ENCODE measurements at regions not wholly inside any gene's neighbourhood (a gene's known extent, or its start where the extent isn't known, plus 50 kb on each side); places are given as distances from the start of the nearest gene placed in this dataset.

DNA sequence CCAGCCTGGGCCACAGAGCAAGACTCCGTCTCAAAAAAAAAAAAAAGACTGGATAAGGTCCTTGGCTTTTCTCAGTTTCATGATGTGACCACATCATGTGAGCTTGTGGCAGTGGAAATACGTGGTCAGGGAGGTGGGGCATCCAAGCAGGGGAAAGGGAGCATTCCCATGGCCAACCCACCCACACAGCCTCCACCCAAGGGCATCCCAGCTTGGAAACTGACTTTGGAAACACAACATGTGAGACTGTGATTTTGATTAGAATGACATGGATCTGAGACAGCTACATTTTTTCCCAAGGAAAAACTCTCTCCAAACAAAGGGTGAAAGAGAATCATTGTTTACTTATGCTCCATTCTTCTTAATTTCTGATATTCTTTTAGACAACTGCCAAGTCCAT lies 405.0 kb upstream of the ZNF507 start:
- Histone ChIP-seq H3K23ac (ENCODE audit: insufficient read length) (no peak overlapping the region), H3K4me3 (ENCODE audit: extremely low read depth in 1 of 4, insufficient read depth in 2 of 4, low read depth in 3 of 4, low read length in 4 of 4) (no peak overlapping the region), H3K79me1 (ENCODE audit: low read depth, low read length) (no peaks in the 10 kb centered on the region), H3K36me3 (ENCODE audit: control insufficient read depth in 2 of 4, insufficient read depth in 4 of 4, low read length in 3 of 4) (no peaks in the 10 kb centered on the region), H4K91ac (replicated peaks; ENCODE audit: insufficient read length, low read length) (no peak overlapping the region), H2AK5ac (ENCODE audit: low read depth, low read length) (no peak overlapping the region), H3K9ac (replicated peaks in 1 of 4; ENCODE audit: extremely low read depth in 1 of 4, low read depth in 3 of 4, low read length in 3 of 4) (no peak overlapping the region), H2BK120ac (replicated peaks; ENCODE audit: low read depth, low read length) (no peak overlapping the region), H2BK15ac (ENCODE audit: low read length) (no peak overlapping the region), H4K20me1 (replicated peaks in 1 of 2; ENCODE audit: control insufficient read depth in 1 of 2, insufficient read depth in 2 of 2, low read length in 2 of 2) (no peaks in the 10 kb centered on the region), H3K4me2 (ENCODE audit: insufficient read depth in 1 of 2, low read depth in 2 of 2, low read length in 2 of 2) (no peak overlapping the region), H3K9me3 (ENCODE audit: insufficient read depth in 2 of 2, low read depth in 1 of 2, low read length in 1 of 2) (no peaks in the 10 kb centered on the region), H4K5ac (ENCODE audit: insufficient read length, low read depth, low read length) (no peak overlapping the region), H3K4ac (replicated peaks; ENCODE audit: insufficient read length, low read depth, low read length) (no peak overlapping the region), H3K18ac (ENCODE audit: extremely low read depth, low read length) (no peak overlapping the region), H3K79me2 (ENCODE audit: control insufficient read depth in 1 of 2, insufficient read depth in 2 of 2, low read length in 2 of 2) (no peaks in the 10 kb centered on the region), H3K56ac (replicated peaks; ENCODE audit: insufficient read length, low read depth, low read length) (no peak overlapping the region), H3K27me3 (replicated peaks in 1 of 4; ENCODE audit: control insufficient read depth in 3 of 4, extremely low read depth in 1 of 4, insufficient read depth in 3 of 4, low read length in 3 of 4) (no peaks in the 10 kb centered on the region), H2BK20ac (ENCODE audit: low read length) (no peak overlapping the region), H2AFZ (ENCODE audit: low read length) (no peak overlapping the region), H2BK12ac (ENCODE audit: low read depth, low read length) (no peak overlapping the region), H4K8ac (ENCODE audit: extremely low read depth, insufficient read depth, low read length) (no peak overlapping the region), H2BK5ac (ENCODE audit: low read depth, low read length) (no peak overlapping the region), H3K27ac (ENCODE audit: low read depth, low read length) (no peak overlapping the region), H3K23me2 (ENCODE audit: low read depth, low read length) (no peaks in the 10 kb centered on the region), H3K14ac (ENCODE audit: insufficient read length) (no peak overlapping the region), H3K4me1 (replicated peaks in 1 of 4; ENCODE audit: control insufficient read depth in 3 of 4, insufficient read depth in 4 of 4, low read length in 3 of 4) (no peaks in the 10 kb centered on the region)
- POLR2A ChIA-PET (ENCODE audit: partially characterized antibody): interaction anchor here (0.6 kb wide), 1 partner anchor 23 kb away, joined by 3 read pairs; no protein-coding TSS in a partner anchor
- 100% methylated on average over 1 of the region's 2 CpGs; no CpG with 5 or more reads in 1 of the 2 experiments for WGBS, 2 experiments (ENCODE audit: extremely low coverage in 1 of 2, insufficient coverage in 1 of 2, insufficient read length in 1 of 2, insufficient replicate concordance in 2 of 2, low coverage in 1 of 2, low lambda C conversion rate in 2 of 2, missing lambda C conversion rate in 1 of 2)
- FAIRE-seq (no peak), DNase-seq (ENCODE audit: low read depth in 1 of 2, low spot score in 2 of 2) (no peak)
- TF ChIP-seq, protein P1, sequence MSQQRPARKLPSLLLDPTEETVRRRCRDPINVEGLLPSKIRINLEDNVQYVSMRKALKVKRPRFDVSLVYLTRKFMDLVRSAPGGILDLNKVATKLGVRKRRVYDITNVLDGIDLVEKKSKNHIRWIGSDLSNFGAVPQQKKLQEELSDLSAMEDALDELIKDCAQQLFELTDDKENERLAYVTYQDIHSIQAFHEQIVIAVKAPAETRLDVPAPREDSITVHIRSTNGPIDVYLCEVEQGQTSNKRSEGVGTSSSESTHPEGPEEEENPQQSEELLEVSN (IDR thresholded peaks at IDR 0.05): no peak
- TF ChIP-seq MAFK (IDR thresholded peaks at IDR 0.05; ENCODE audit: low read depth, low read length): no peak
- TF ChIP-seq JUN (IDR thresholded peaks at IDR 0.05; ENCODE audit: low read depth, low read length): no peak
- no peak for TF ChIP-seq PHF8 (conservative IDR thresholded peaks at IDR 0.05; ENCODE audit: low read depth, low read length)
- no peak for TF ChIP-seq HDAC6 (IDR thresholded peaks at IDR 0.05; ENCODE audit: low read depth, low read length)
- no peak for TF ChIP-seq KDM1A (IDR thresholded peaks at IDR 0.05; ENCODE audit: borderline replicate concordance, low read length)
- TF ChIP-seq ZNF274 (IDR thresholded peaks at IDR 0.05; ENCODE audit: borderline replicate concordance, extremely low read depth, low read length): no peak
- TF ChIP-seq, protein P2, sequence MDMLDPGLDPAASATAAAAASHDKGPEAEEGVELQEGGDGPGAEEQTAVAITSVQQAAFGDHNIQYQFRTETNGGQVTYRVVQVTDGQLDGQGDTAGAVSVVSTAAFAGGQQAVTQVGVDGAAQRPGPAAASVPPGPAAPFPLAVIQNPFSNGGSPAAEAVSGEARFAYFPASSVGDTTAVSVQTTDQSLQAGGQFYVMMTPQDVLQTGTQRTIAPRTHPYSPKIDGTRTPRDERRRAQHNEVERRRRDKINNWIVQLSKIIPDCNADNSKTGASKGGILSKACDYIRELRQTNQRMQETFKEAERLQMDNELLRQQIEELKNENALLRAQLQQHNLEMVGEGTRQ (IDR thresholded peaks at IDR 0.05; ENCODE audit: low read length): no peak
- CTCF ChIA-PET (ENCODE audit: partially characterized antibody): no interaction called here
